K562 (cell line): ENCODE measurements at regions not wholly inside any gene's neighbourhood (a gene's known extent, or its start where the extent isn't known, plus 50 kb on each side); places are given as distances from the start of the nearest gene placed in this dataset.

Source experiments
- ATAC-seq: fragments of 200-7000 bp; cut with Tn5 transposase; 3 replicates; pipeline ENCODE4 v1.9.1; 2020; ENCODE audit warnings: moderate library complexity
- BruUV-seq: library from RNA; stranded (reverse); fragments of 400-500 nt; replicated peaks from 2 replicates; lab custom pipeline; 2021; lab: Mats Ljungman, UMichigan
- CTCF ChIA-PET: fragments of 300-600 bp; formaldehyde crosslinking; extraction: SDS; loops from one replicate; lab custom pipeline; 2021; ENCODE audit warnings: low intra/inter-chr PET ratio; lab: Yijun Ruan, JAX
- POLR2A ChIA-PET: fragments of 300-600, 350-650 bp; sonication (Branson Sonifier 250); formaldehyde crosslinking; extraction: SDS; loops from one replicate; lab custom pipeline; 2021; ENCODE audit warnings: antibody characterized with exemption, inconsistent platforms; lab: Yijun Ruan, JAX
- DNase-seq, 4 experiments: peaks; one replicate each; pipeline versions ENCODE4 v3.0.0 to v3.0.0-alpha.2; 2011 to 2018; ENCODE audit warnings: low spot score in 3 of 4, mixed read lengths in 3 of 4; ENCODE audit errors: extremely low read depth in 1 of 4
- FAIRE-seq: peaks from 2 replicates; lab custom pipeline; 2011; peaks lifted over from hg19 to GRCh38; lab: Jason Lieb, UNC
- H2AFZ ChIP-seq: 2 replicates; pipeline ENCODE4 v1.6.0; 2011; ENCODE audit warnings: low read depth, low read length, control low read depth, inconsistent platforms
- H3K27ac ChIP-seq: fragments of 200-600 bp; 3 replicates; pipeline ENCODE4 v1.8.0; 2011; ENCODE audit warnings: low read depth, mild to moderate bottlenecking, control low read depth, inconsistent platforms, low read length, moderate library complexity, mixed read lengths; ENCODE audit errors: extremely low read depth
- H3K27me3 ChIP-seq, 2 experiments: fragments of 300-600 bp in 1 of 2; 2 replicates in 1 of 2; 3 replicates in 1 of 2; pipeline versions ENCODE4 v1.6.0 to v1.8.0; 2011; ENCODE audit warnings: inconsistent platforms in 2 of 2, low read length in 2 of 2, mild to moderate bottlenecking in 1 of 2, mixed read lengths in 1 of 2, moderate library complexity in 1 of 2; ENCODE audit not compliant: control insufficient read depth in 2 of 2, insufficient read depth in 2 of 2
- H3K36me3 ChIP-seq: fragments of 300-600 bp; 3 replicates; pipeline ENCODE4 v1.8.0; 2011; ENCODE audit warnings: mild to moderate bottlenecking, low read length, inconsistent platforms; ENCODE audit not compliant: control insufficient read depth, insufficient read depth
- H3K4me1 ChIP-seq, 2 experiments: fragments of 200-600 bp in 1 of 2; replicated peaks in 1 of 2; 2 replicates in 1 of 2; 3 replicates in 1 of 2; pipeline versions ENCODE4 v1.5.1 to v1.8.0; 2011; ENCODE audit warnings: inconsistent platforms in 2 of 2, low read length in 2 of 2, mild to moderate bottlenecking in 1 of 2, mixed read lengths in 1 of 2, moderate library complexity in 1 of 2; ENCODE audit not compliant: control insufficient read depth in 2 of 2, insufficient read depth in 2 of 2
- H3K4me2 ChIP-seq: 2 replicates; pipeline ENCODE4 v1.6.1; 2011; ENCODE audit warnings: low read length, control low read depth, inconsistent platforms, mixed read lengths; ENCODE audit not compliant: insufficient read depth
- H3K4me3 ChIP-seq: fragments of 200-600 bp; sonication (generic), shearing (Covaris generic); 2 replicates; pipeline ENCODE4 v1.5.1; 2016; ENCODE audit warnings: control low read depth, inconsistent platforms
- H3K79me2 ChIP-seq: fragments of 200-600 bp; 3 replicates; pipeline ENCODE4 v1.8.0; 2011; ENCODE audit warnings: low read length, inconsistent platforms; ENCODE audit not compliant: control insufficient read depth, insufficient read depth
- H3K9ac ChIP-seq, 2 experiments: 2 replicates each; pipeline versions ENCODE4 v1.6.0 to v1.6.1; 2011; ENCODE audit warnings: low read depth in 2 of 2, low read length in 2 of 2, control low read depth in 1 of 2, inconsistent platforms in 1 of 2, mild to moderate bottlenecking in 1 of 2, mixed read lengths in 1 of 2; ENCODE audit not compliant: insufficient read depth in 1 of 2
- H3K9me1 ChIP-seq: one replicate; pipeline ENCODE4 v1.6.0; 2011; ENCODE audit warnings: inconsistent platforms, mild to moderate bottlenecking, low read length, moderate library complexity; ENCODE audit not compliant: control insufficient read depth, insufficient read depth
- H3K9me3 ChIP-seq: replicated peaks from 2 replicates; pipeline ENCODE4 v1.5.1; 2011; ENCODE audit warnings: low read depth, low read length, inconsistent platforms; ENCODE audit not compliant: control insufficient read depth, insufficient read depth
- H4K20me1 ChIP-seq: replicated peaks from 2 replicates; pipeline ENCODE4 v1.6.1; 2011; ENCODE audit warnings: low read length, inconsistent platforms, mixed read lengths; ENCODE audit not compliant: control insufficient read depth, insufficient read depth
- BCOR ChIP-seq: fragments of 450-650 bp; IDR thresholded peaks from 2 replicates; pipeline ENCODE4 v1.6.1; 2016
- HNRNPK ChIP-seq: fragments of 200-400 bp; formaldehyde crosslinking; IDR thresholded peaks from one replicate; pipeline ENCODE4 v1.6.1; 2018; ENCODE audit warnings: mild to moderate bottlenecking, low read depth, low read length; ENCODE audit not compliant: poor library complexity, severe bottlenecking
- HOMEZ ChIP-seq: fragments of 250-450 bp; sonication (Bioruptor Pico); IDR thresholded peaks from 2 replicates; pipeline ENCODE4 v1.4.0; 2020; ENCODE audit warnings: mild to moderate bottlenecking, moderate library complexity
- HSF4 ChIP-seq: fragments of 250-450 bp; sonication (Bioruptor Pico); IDR thresholded peaks from 2 replicates; pipeline ENCODE4 v2.1.2; 2022; ENCODE audit warnings: mild to moderate bottlenecking, moderate library complexity, borderline replicate concordance
- RBM25 ChIP-seq: fragments of 200-400 bp; formaldehyde crosslinking; IDR thresholded peaks from 2 replicates; pipeline ENCODE4 v1.6.1; 2018; ENCODE audit warnings: low read length, low read depth, moderate library complexity; ENCODE audit not compliant: severe bottlenecking
- TOE1 ChIP-seq, 2 experiments: fragments of 450-650 bp in 1 of 2; sonication (generic) in 1 of 2; formaldehyde crosslinking in 1 of 2; IDR thresholded peaks; 2 replicates each; pipeline versions ENCODE4 v1.7.1 to v1.8.0; 2016 to 2022; ENCODE audit warnings: borderline replicate concordance in 2 of 2, mild to moderate bottlenecking in 2 of 2, antibody characterized with exemption in 1 of 2, inconsistent platforms in 1 of 2, low read depth in 1 of 2, missing genetic modification reagents in 1 of 2, moderate library complexity in 1 of 2
- ZFP36 ChIP-seq: fragments of 150-350 bp; IDR thresholded peaks from 2 replicates; pipeline ENCODE4 v1.6.1; 2018; ENCODE audit warnings: low read length, low read depth; ENCODE audit not compliant: partially characterized antibody
- ZNF449 ChIP-seq: fragments of 250-450 bp; sonication (Bioruptor Pico); IDR thresholded peaks from 2 replicates; pipeline ENCODE4 v1.8.0; 2022; ENCODE audit warnings: moderate library complexity, mild to moderate bottlenecking, inconsistent platforms
- WGBS: fragments of 100-300 bp; shearing (Covaris generic); methylation state at CpG from one replicate; pipeline ENCODE4 v1.1.6; 2016; ENCODE audit warnings: low coverage, mixed read lengths; ENCODE audit not compliant: insufficient coverage; ENCODE audit errors: missing lambda C conversion rate; 5-methylcytosine and 5-hydroxymethylcytosine counted together
- in situ Hi-C: fragments of 300-500 bp; cut with MboI; formaldehyde crosslinking; loops from 4 replicates; pipeline ENCODE4 v1.15.0; 2018; ENCODE audit warnings: inconsistent platforms, mixed read lengths
- intact Hi-C: fragments of 100-400 bp; cut with micrococcal nuclease; formaldehyde crosslinking; loops from 2 replicates; pipeline ENCODE4 v1.14.2; 2022

DNA sequence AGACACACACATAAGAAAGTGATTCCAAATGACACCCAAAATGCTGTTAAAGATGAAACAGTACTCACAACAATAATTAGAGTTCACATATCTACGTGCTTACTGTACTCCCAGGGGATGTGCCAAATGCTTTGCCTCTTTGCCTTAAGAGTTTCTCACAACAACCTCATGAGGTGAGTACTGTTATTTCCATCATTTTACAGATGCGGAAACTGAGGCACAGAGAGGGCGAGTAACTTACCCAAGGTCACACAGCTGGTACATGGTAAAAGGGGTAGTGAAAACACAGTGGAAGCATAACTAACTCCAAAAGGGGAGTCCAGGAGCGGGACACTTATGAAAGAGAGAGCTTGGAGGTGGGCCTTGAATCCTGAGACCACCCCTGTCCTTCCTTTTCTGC, 171.8 kb downstream of the ACTL8 start:
- POLR2A ChIA-PET, result interaction anchor here (1.0 kb wide), 1 partner anchor 21 kb away, joined by 3 read pairs; no protein-coding TSS in a partner anchor
- no peak for TF ChIP-seq HNRNPK
- TF ChIP-seq BCOR, result 0 out of 2 replicates have a peak, but pooled peaks have one; percentile 58
- TF ChIP-seq TOE1 (IDR thresholded peaks at IDR 0.05; ENCODE audit: borderline replicate concordance), result no peak
- TF ChIP-seq TOE1 (CRISPR knock-in tag; IDR thresholded peaks at IDR 0.05; ENCODE audit: borderline replicate concordance, low read depth), result no peak
- TF ChIP-seq ZFP36, result peak; percentile 68
- no peak for TF ChIP-seq HOMEZ (CRISPR knock-in tag)
- peak; percentile 89 for TF ChIP-seq RBM25
- no peak for TF ChIP-seq ZNF449
- no peak for TF ChIP-seq HSF4 (CRISPR knock-in tag)
- intact Hi-C loops (no loop called here), in situ Hi-C loops (loop anchor here (10.0 kb wide), 1 partner anchor 178 kb away; the partner anchor contains the start of gene IGSF21)
- no TSS peak for BruUV-seq
- no peaks in the 10 kb centered on the region; a peak in 1 of 5 replicates for H3K27me3 ChIP-seq
- no peak overlapping the region for H3K4me3 ChIP-seq
- DNase-seq, result no peak
- 0% methylated on average over 4 of the region's 4 CpGs for WGBS
- no peaks in the 10 kb centered on the region for H3K4me1 ChIP-seq
- H3K4me2 ChIP-seq, result no peak overlapping the region
- H3K9ac ChIP-seq, result no peak overlapping the region
- no peaks in the 10 kb centered on the region for H3K9me3 ChIP-seq
- no peak overlapping the region for H2AFZ ChIP-seq
- peaks cover 3% of the 10 kb centered on the region for H4K20me1 ChIP-seq
- no peak for ATAC-seq
- no peaks in the 10 kb centered on the region for H3K36me3 ChIP-seq
- no peak overlapping the region for H3K27ac ChIP-seq
- H3K79me2 ChIP-seq, result no peaks in the 10 kb centered on the region
- CTCF ChIA-PET, result no interaction called here
- FAIRE-seq, result no peak
- no peaks in the 10 kb centered on the region for H3K9me1 ChIP-seq
